Trophoblast cell (in vitro differentiated cells and primary cell): ENCODE measurements at regions not wholly inside any gene's neighbourhood (a gene's known extent, or its start where the extent isn't known, plus 50 kb on each side); places are given as distances from the start of the nearest gene placed in this dataset.

Source experiments
- DNase-seq, 2 donors: peaks; one replicate each; pipeline ENCODE4 v3.0.0-alpha.2; 2016
- H2AFZ ChIP-seq: 2 replicates; pipeline ENCODE4 v1.6.1; 2013; ENCODE audit warnings: low read length, moderate library complexity, mild to moderate bottlenecking; ENCODE audit not compliant: insufficient read depth, poor library complexity
- H2AK5ac ChIP-seq: 2 replicates; pipeline ENCODE4 v1.6.1; 2013; ENCODE audit warnings: mild to moderate bottlenecking, low read length
- H2BK120ac ChIP-seq: 2 replicates; pipeline ENCODE4 v1.6.1; 2013; ENCODE audit warnings: low read length, mild to moderate bottlenecking, moderate library complexity; ENCODE audit not compliant: insufficient read depth, poor library complexity
- H2BK12ac ChIP-seq: 2 replicates; pipeline ENCODE4 v1.6.1; 2013; ENCODE audit warnings: mild to moderate bottlenecking, low read length, moderate library complexity
- H2BK5ac ChIP-seq: 2 replicates; pipeline ENCODE4 v1.6.1; 2013; ENCODE audit warnings: low read length, low read depth, moderate library complexity, mild to moderate bottlenecking; ENCODE audit not compliant: poor library complexity
- H3K14ac ChIP-seq: 2 replicates; pipeline ENCODE4 v1.6.1; 2013; ENCODE audit warnings: mild to moderate bottlenecking, low read length
- H3K18ac ChIP-seq: 2 replicates; pipeline ENCODE4 v1.6.1; 2013; ENCODE audit warnings: mild to moderate bottlenecking, low read length
- H3K23ac ChIP-seq: 2 replicates; pipeline ENCODE4 v1.6.1; 2013; ENCODE audit warnings: low read length
- H3K27ac ChIP-seq: 2 replicates; pipeline ENCODE4 v1.5.1; 2013; ENCODE audit warnings: low read depth, mild to moderate bottlenecking, inconsistent platforms, low read length, moderate library complexity
- H3K27me3 ChIP-seq: 2 replicates; pipeline ENCODE4 v1.6.1; 2013; ENCODE audit warnings: inconsistent platforms, mild to moderate bottlenecking, low read length, moderate library complexity; ENCODE audit not compliant: insufficient read depth
- H3K36me3 ChIP-seq, 2 experiments: 1 replicate in 1 of 2; 2 replicates in 1 of 2; pipeline ENCODE4 v1.6.1; 2013; ENCODE audit warnings: low read length in 2 of 2, mild to moderate bottlenecking in 2 of 2, moderate library complexity in 1 of 2; ENCODE audit not compliant: insufficient read depth in 2 of 2, control insufficient read depth in 1 of 2
- H3K4ac ChIP-seq: 2 replicates; pipeline ENCODE4 v1.6.1; 2013; ENCODE audit warnings: low read depth, mild to moderate bottlenecking, low read length, moderate library complexity
- H3K4me1 ChIP-seq, 2 experiments: 1 replicate in 1 of 2; 2 replicates in 1 of 2; pipeline ENCODE4 v1.6.1; 2013; ENCODE audit warnings: low read length in 2 of 2, mild to moderate bottlenecking in 2 of 2, moderate library complexity in 1 of 2; ENCODE audit not compliant: insufficient read depth in 2 of 2, control insufficient read depth in 1 of 2
- H3K4me2 ChIP-seq: 2 replicates; pipeline ENCODE4 v1.6.1; 2013; ENCODE audit warnings: inconsistent platforms, mild to moderate bottlenecking, low read length, moderate library complexity
- H3K4me3 ChIP-seq: 2 replicates; pipeline ENCODE4 v1.5.1; 2013; ENCODE audit warnings: mild to moderate bottlenecking, low read depth, low read length, inconsistent platforms
- H3K79me1 ChIP-seq: one replicate; pipeline ENCODE4 v1.6.1; 2013; ENCODE audit warnings: low read length
- H3K79me2 ChIP-seq: 2 replicates; pipeline ENCODE4 v1.6.1; 2013; ENCODE audit warnings: low read length, mild to moderate bottlenecking; ENCODE audit not compliant: control insufficient read depth, insufficient read depth, poor library complexity
- H3K9ac ChIP-seq: 2 replicates; pipeline ENCODE4 v1.6.1; 2013; ENCODE audit warnings: mild to moderate bottlenecking, low read length
- H3K9me3 ChIP-seq: 2 replicates; pipeline ENCODE4 v1.6.1; 2013; ENCODE audit warnings: low read depth, mild to moderate bottlenecking, control low read depth, inconsistent platforms, low read length; ENCODE audit not compliant: insufficient read depth
- H4K12ac ChIP-seq: 2 replicates; pipeline ENCODE4 v1.6.1; 2013; ENCODE audit warnings: low read depth, mild to moderate bottlenecking, low read length, moderate library complexity
- H4K8ac ChIP-seq: 2 replicates; pipeline ENCODE4 v1.6.1; 2013; ENCODE audit warnings: low read depth, mild to moderate bottlenecking, low read length, moderate library complexity
- H4K91ac ChIP-seq: one replicate; pipeline ENCODE4 v1.6.1; 2013; ENCODE audit warnings: low read depth, mild to moderate bottlenecking, low read length, moderate library complexity
- WGBS: extraction: QIAGEN DNeasy Blood & Tissue Kit; methylation state at CpG from one replicate; pipeline ENCODE4 v1.1.7; 2013; ENCODE audit warnings: missing lambda C conversion rate; ENCODE audit not compliant: insufficient read length, insufficient coverage; ENCODE audit errors: extremely low coverage; 5-methylcytosine and 5-hydroxymethylcytosine counted together

- Histone ChIP-seq H3K4me3 (no peak overlapping the region), H3K14ac (no peak overlapping the region), H3K4me2 (no peak overlapping the region), H4K12ac (no peak overlapping the region), H4K8ac (no peak overlapping the region), H4K91ac (no peak overlapping the region), H3K9ac (no peak overlapping the region), H3K27ac (no peak overlapping the region), H2AFZ (no peak overlapping the region), H3K36me3 (no peaks in the 10 kb centered on the region), H3K18ac (no peak overlapping the region), H2BK5ac (no peak overlapping the region), H3K4ac (no peak overlapping the region), H2BK12ac (no peak overlapping the region), H3K27me3 (no peaks in the 10 kb centered on the region), H3K9me3 (no peaks in the 10 kb centered on the region), H3K23ac (no peak overlapping the region), H2BK120ac (no peak overlapping the region), H3K79me2 (no peaks in the 10 kb centered on the region), H3K4me1 (no peaks in the 10 kb centered on the region), H2AK5ac (no peak overlapping the region), H3K79me1 (no peaks in the 10 kb centered on the region)
- DNase-seq: no peak
Measured at GRCh38 chr14:37813732-37814131, 218.3 kb downstream of the TTC6 start.

GRCh38 chr14:37816135-37816534 is 220.7 kb downstream of the TTC6 start:
- no peak overlapping the region for H2AFZ ChIP-seq
- H2BK120ac ChIP-seq: no peak overlapping the region
- no peaks in the 10 kb centered on the region for H3K9me3 ChIP-seq
- H4K91ac ChIP-seq: no peak overlapping the region
- H3K27me3 ChIP-seq: no peaks in the 10 kb centered on the region
- no peak overlapping the region for H3K27ac ChIP-seq
- H3K79me2 ChIP-seq: no peaks in the 10 kb centered on the region
- no peak overlapping the region for H2BK12ac ChIP-seq
- no peak overlapping the region for H4K8ac ChIP-seq
- no peak overlapping the region for H4K12ac ChIP-seq
- no peaks in the 10 kb centered on the region for H3K36me3 ChIP-seq
- H3K4ac ChIP-seq: no peak overlapping the region
- no peak overlapping the region for H3K9ac ChIP-seq
- no peak overlapping the region for H2AK5ac ChIP-seq
- no peak for DNase-seq
- no peak overlapping the region for H3K18ac ChIP-seq
- no peak overlapping the region for H3K23ac ChIP-seq
- no peak overlapping the region for H3K4me2 ChIP-seq
- no peak overlapping the region for H3K14ac ChIP-seq
- WGBS: no CpG with 5 or more reads among the region's 1 CpG
- no peak overlapping the region for H3K4me3 ChIP-seq
- H3K4me1 ChIP-seq: no peaks in the 10 kb centered on the region
- H3K79me1 ChIP-seq: no peaks in the 10 kb centered on the region
- H2BK5ac ChIP-seq: no peak overlapping the region

GRCh38 chr14:37816743-37817295 is 221.4 kb downstream of the TTC6 start:
- Histone ChIP-seq H3K4ac (no peak overlapping the region), H3K4me1 (no peaks in the 10 kb centered on the region), H3K27ac (no peak overlapping the region), H2AFZ (no peak overlapping the region), H4K12ac (no peak overlapping the region), H4K91ac (no peak overlapping the region), H2AK5ac (no peak overlapping the region), H2BK5ac (no peak overlapping the region), H3K36me3 (no peaks in the 10 kb centered on the region), H3K79me2 (no peaks in the 10 kb centered on the region), H2BK120ac (no peak overlapping the region), H3K27me3 (no peaks in the 10 kb centered on the region), H3K23ac (no peak overlapping the region), H3K4me3 (no peak overlapping the region), H3K9ac (no peak overlapping the region), H3K4me2 (no peak overlapping the region), H3K14ac (no peak overlapping the region), H2BK12ac (no peak overlapping the region), H4K8ac (no peak overlapping the region), H3K79me1 (no peaks in the 10 kb centered on the region), H3K9me3 (no peaks in the 10 kb centered on the region), H3K18ac (no peak overlapping the region)
- no peak for DNase-seq
- WGBS: no CpG with 5 or more reads among the region's 4 CpGs

GRCh38 chr14:37819155-37820015 is 224.0 kb downstream of the TTC6 start:
- H3K4ac ChIP-seq: no peak overlapping the region
- H2BK120ac ChIP-seq: no peak overlapping the region
- no peak for DNase-seq
- no peak overlapping the region for H3K18ac ChIP-seq
- H3K79me2 ChIP-seq: no peaks in the 10 kb centered on the region
- H3K23ac ChIP-seq: no peak overlapping the region
- H3K79me1 ChIP-seq: no peaks in the 10 kb centered on the region
- H3K4me2 ChIP-seq: no peak overlapping the region
- no CpG with 5 or more reads among the region's 8 CpGs for WGBS
- no peaks in the 10 kb centered on the region for H3K9me3 ChIP-seq
- no peak overlapping the region for H2AFZ ChIP-seq
- H3K9ac ChIP-seq: no peak overlapping the region
- no peak overlapping the region for H4K8ac ChIP-seq
- no peak overlapping the region for H3K27ac ChIP-seq
- H3K4me1 ChIP-seq: no peaks in the 10 kb centered on the region
- no peak overlapping the region for H2BK5ac ChIP-seq
- H2BK12ac ChIP-seq: no peak overlapping the region
- H4K12ac ChIP-seq: no peak overlapping the region
- H3K4me3 ChIP-seq: no peak overlapping the region
- no peaks in the 10 kb centered on the region for H3K27me3 ChIP-seq
- no peak overlapping the region for H3K14ac ChIP-seq
- H3K36me3 ChIP-seq: no peaks in the 10 kb centered on the region
- no peak overlapping the region for H4K91ac ChIP-seq
- H2AK5ac ChIP-seq: no peak overlapping the region
